Breast epithelium (tissue), 4 donors: ENCODE measurements at regions not wholly inside any gene's neighbourhood (a gene's known extent, or its start where the extent isn't known, plus 50 kb on each side); places are given as distances from the start of the nearest gene placed in this dataset.

Experiments used
- DNase-seq, 2 donors: peaks; one replicate each; pipeline ENCODE4 v3.0.0-alpha.2; 2019; ENCODE audit warnings: low spot score in 2 of 2
- H3K27ac ChIP-seq, 2 donors: fragments of 200-600 bp; sonication (generic) in 1 of 2; one replicate each; pipeline ENCODE4 v1.5.1; 2016 to 2019; ENCODE audit warnings: mild to moderate bottlenecking in 1 of 2
- H3K27me3 ChIP-seq, 2 donors: fragments of 200-600 bp; sonication (generic) in 1 of 2; one replicate each; pipeline versions ENCODE4 v1.5.1 to v1.6.0; 2017 to 2019; ENCODE audit warnings: control low read depth in 1 of 2, mild to moderate bottlenecking in 1 of 2
- H3K36me3 ChIP-seq: fragments of 200-600 bp; one replicate; pipeline ENCODE4 v1.5.1; 2019
- H3K4me1 ChIP-seq, 2 donors: fragments of 200-600 bp; sonication (generic); one replicate each; pipeline ENCODE4 v1.5.1; 2016 to 2019; ENCODE audit warnings: control low read depth in 1 of 2
- H3K4me3 ChIP-seq, 3 donors: fragments of 200-600 bp; sonication (generic); 1 replicate in 2 of 3; 2 replicates in 1 of 3; pipeline ENCODE4 v1.5.1; 2016 to 2019; ENCODE audit warnings: mild to moderate bottlenecking in 3 of 3, moderate library complexity in 2 of 3
- H3K9me3 ChIP-seq, 2 donors: fragments of 200-600 bp; sonication (generic) in 1 of 2; one replicate each; pipeline ENCODE4 v1.5.1; 2016 to 2019; ENCODE audit warnings: control low read depth in 1 of 2
- POLR2A ChIP-seq: fragments of 450-650 bp; IDR thresholded peaks from one replicate; pipeline ENCODE4 v1.6.1; 2016; ENCODE audit warnings: antibody characterized with exemption, mild to moderate bottlenecking, moderate library complexity
- POLR2AphosphoS5 ChIP-seq, 3 donors: sonication (generic); formaldehyde crosslinking; IDR thresholded peaks; one replicate each; pipeline ENCODE4 v1.6.1; 2017; ENCODE audit warnings: antibody characterized with exemption in 3 of 3
- intact Hi-C: fragments of 100-400 bp; cut with DNase I; formaldehyde crosslinking; loops from one replicate; pipeline ENCODE4 v1.15.1; 2023; ENCODE audit warnings: low total_unique reads
- TF ChIP-seq, protein P1 (sequence below), 3 donors: fragments of 450-650 bp; IDR thresholded peaks; one replicate each; pipeline ENCODE4 v1.5.1; 2016 to 2017; ENCODE audit warnings: antibody characterized with exemption in 3 of 3, mild to moderate bottlenecking in 3 of 3, moderate library complexity in 3 of 3

DNA sequence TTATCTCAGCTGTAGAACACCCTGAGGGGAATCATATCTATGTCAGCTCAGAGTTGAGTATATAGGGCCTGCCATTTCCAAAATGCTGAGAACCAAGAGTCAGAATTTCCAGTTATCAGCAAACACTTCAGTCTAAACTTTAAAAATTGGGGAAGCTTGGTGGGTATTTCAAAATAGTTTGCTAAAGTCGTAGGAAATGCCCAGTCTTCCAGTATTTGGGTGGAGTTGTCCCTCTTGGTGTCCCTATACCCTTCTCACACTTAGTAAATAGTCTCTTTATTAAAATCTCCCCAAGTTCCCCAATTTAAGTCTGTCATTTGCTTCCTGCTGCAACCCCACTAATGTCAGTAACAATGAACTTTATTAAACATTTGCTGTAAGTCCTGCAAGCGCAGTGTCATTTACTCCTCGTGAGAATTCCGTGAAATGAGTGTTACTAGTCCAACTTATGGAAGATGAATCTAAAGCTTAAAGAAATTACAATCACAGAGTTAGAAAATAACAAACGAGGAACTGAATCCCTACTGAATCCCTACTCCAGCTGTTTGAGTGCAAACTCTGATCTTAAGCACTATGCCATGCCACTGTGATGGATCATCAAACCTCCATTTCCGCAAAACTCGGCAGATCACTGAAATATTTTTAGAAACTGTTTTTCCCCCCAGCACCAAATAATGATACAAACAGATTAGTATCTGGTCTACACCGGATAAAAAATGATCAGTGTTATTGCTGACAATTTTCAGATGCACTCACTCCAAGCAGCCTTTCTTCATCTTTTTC, 341.7 kb upstream of the PROK2 start:
- no peak for DNase-seq
- no peaks in the 10 kb centered on the region for H3K27me3 ChIP-seq
- H3K27ac ChIP-seq = no peak overlapping the region
- intact Hi-C loops = no loop called here
- H3K4me3 ChIP-seq = no peak overlapping the region
- H3K36me3 ChIP-seq = no peaks in the 10 kb centered on the region
- no peaks in the 10 kb centered on the region for H3K4me1 ChIP-seq
- H3K9me3 ChIP-seq = no peaks in the 10 kb centered on the region
- no peak for TF ChIP-seq POLR2A
- TF ChIP-seq, protein P1, sequence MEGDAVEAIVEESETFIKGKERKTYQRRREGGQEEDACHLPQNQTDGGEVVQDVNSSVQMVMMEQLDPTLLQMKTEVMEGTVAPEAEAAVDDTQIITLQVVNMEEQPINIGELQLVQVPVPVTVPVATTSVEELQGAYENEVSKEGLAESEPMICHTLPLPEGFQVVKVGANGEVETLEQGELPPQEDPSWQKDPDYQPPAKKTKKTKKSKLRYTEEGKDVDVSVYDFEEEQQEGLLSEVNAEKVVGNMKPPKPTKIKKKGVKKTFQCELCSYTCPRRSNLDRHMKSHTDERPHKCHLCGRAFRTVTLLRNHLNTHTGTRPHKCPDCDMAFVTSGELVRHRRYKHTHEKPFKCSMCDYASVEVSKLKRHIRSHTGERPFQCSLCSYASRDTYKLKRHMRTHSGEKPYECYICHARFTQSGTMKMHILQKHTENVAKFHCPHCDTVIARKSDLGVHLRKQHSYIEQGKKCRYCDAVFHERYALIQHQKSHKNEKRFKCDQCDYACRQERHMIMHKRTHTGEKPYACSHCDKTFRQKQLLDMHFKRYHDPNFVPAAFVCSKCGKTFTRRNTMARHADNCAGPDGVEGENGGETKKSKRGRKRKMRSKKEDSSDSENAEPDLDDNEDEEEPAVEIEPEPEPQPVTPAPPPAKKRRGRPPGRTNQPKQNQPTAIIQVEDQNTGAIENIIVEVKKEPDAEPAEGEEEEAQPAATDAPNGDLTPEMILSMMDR (IDR thresholded peaks at IDR 0.05) = no peak
- TF ChIP-seq POLR2AphosphoS5 (IDR thresholded peaks at IDR 0.05) = no peak

DNA sequence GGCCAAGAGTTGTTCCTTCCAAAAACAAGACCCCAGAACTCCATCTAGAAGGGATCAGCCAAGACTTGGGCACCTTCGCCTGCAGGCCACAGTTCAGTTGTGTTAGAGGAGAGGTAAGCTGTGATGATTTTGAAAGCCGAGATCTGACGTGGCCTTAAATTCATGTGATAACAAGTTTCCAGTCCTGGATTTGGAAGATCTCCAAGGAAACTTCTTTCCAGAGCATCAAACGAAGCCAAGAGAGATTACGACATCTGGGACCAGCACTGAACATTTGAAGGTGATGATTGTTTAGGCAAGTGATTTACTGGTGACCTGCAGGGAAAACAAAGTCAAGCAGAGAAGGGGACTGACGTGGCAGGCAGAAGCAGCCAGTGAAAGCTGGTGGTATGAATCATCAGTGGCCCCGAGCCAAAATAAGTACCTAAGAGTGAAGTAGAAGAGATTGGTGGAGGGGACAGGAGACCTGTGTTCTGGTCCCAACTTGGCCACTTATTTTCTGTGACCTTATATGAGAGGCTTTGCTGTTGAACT, 339.0 kb upstream of the PROK2 start:
- intact Hi-C loops = no loop called here
- H3K27ac ChIP-seq = peak overlapping the region; percentile 48 to 54
- DNase-seq = peak; percentile 63 to 82
- TF ChIP-seq POLR2AphosphoS5 (IDR thresholded peaks at IDR 0.05) (peak; percentile 68 to 97 (median 89)), POLR2A (no peak)
- TF ChIP-seq, protein P1 (IDR thresholded peaks at IDR 0.05) = no peak
- no peaks in the 10 kb centered on the region for H3K27me3 ChIP-seq
- H3K9me3 ChIP-seq = no peaks in the 10 kb centered on the region
- H3K36me3 ChIP-seq = no peaks in the 10 kb centered on the region
- no peak overlapping the region for H3K4me3 ChIP-seq
- no peaks in the 10 kb centered on the region for H3K4me1 ChIP-seq

DNA sequence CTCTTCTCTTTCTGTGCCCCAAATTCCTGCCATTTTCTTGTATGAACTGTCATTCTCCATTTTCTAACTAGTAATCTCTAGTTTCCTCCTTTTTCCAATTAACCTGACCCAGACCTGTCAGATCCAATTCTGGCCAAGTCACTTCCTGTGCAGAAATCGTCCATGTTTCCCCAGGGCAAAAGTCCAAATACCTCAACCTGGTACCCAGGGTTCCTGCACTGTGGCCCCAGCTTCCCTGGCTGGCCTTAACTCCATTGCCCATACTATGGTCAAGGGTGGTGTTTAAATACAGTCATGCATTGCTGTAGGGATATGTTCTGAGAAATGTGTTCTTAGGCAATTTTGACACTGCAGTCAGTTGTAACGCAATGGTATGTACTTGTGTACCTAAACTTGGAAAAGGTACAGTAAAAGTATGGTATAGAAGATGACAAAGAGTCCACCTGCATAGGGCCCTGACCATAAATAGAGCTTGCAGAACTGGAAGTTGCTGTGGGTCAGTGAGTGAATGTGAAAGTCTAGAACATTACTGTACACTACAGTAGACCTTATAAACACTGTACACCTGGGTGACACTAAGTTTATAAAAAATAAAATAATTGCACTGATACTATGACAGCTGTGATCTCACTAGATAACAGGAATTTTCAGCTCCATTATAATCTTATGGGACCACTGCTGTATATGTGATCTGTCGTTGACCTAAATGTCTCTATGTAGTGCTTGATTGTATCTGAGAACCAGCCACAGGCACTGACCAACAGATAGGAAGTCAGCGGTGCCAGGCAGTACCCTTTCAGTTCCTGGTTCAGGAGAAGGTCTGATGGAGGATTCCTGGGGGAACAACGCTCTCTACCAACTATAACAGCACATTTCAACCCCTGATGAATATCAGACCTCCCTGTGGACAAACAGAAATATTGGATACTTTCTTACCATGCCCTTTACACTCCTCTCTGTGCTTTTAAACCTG, 336.1 kb upstream of the PROK2 start:
- Histone ChIP-seq H3K27me3 (no peaks in the 10 kb centered on the region), H3K36me3 (no peaks in the 10 kb centered on the region), H3K27ac (no peak overlapping the region), H3K4me1 (no peaks in the 10 kb centered on the region), H3K4me3 (no peak overlapping the region), H3K9me3 (no peaks in the 10 kb centered on the region)
- no peak for DNase-seq
- no peak for TF ChIP-seq POLR2AphosphoS5 (IDR thresholded peaks at IDR 0.05)
- TF ChIP-seq, protein P1 (IDR thresholded peaks at IDR 0.05) = no peak
- no peak for TF ChIP-seq POLR2A
- intact Hi-C loops = no loop called here

DNA sequence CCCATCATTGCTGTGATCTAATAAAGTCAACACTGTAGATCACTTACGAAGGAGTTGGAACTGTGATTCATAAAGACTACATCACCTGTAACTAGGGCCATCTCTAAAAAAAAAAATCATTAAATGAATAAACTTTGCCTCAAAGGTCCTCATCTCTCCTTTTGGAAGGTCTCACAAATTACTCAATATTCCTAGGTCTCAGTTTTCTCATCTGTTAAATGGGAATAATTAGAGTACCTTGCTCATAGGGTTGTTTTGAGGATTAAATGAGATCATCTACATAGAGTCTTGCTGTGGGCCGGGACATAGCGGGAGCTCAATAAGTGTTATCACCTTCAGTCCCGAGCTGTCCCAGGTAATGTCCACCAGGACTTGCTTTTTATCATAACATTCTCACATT, 335.1 kb upstream of the PROK2 start:
- H3K4me3 ChIP-seq = no peak overlapping the region
- no peaks in the 10 kb centered on the region for H3K4me1 ChIP-seq
- TF ChIP-seq POLR2AphosphoS5 (IDR thresholded peaks at IDR 0.05) = no peak
- TF ChIP-seq POLR2A = no peak
- TF ChIP-seq, protein P1 (IDR thresholded peaks at IDR 0.05) = no peak
- intact Hi-C loops = no loop called here
- DNase-seq = no peak
- no peaks in the 10 kb centered on the region for H3K27me3 ChIP-seq
- no peak overlapping the region for H3K27ac ChIP-seq
- no peaks in the 10 kb centered on the region for H3K9me3 ChIP-seq
- H3K36me3 ChIP-seq = no peaks in the 10 kb centered on the region
